ENCODE measurements at regions not wholly inside any gene's neighbourhood (a gene's known extent, or its start where the extent isn't known, plus 50 kb on each side); places are given as distances from the start of the nearest gene placed in this dataset.
"Not testable (repeated sequence)": the region's sequence is repeated elsewhere in the genome, so short reads cannot be mapped to it uniquely, and the experiment has no call there.

DNA sequence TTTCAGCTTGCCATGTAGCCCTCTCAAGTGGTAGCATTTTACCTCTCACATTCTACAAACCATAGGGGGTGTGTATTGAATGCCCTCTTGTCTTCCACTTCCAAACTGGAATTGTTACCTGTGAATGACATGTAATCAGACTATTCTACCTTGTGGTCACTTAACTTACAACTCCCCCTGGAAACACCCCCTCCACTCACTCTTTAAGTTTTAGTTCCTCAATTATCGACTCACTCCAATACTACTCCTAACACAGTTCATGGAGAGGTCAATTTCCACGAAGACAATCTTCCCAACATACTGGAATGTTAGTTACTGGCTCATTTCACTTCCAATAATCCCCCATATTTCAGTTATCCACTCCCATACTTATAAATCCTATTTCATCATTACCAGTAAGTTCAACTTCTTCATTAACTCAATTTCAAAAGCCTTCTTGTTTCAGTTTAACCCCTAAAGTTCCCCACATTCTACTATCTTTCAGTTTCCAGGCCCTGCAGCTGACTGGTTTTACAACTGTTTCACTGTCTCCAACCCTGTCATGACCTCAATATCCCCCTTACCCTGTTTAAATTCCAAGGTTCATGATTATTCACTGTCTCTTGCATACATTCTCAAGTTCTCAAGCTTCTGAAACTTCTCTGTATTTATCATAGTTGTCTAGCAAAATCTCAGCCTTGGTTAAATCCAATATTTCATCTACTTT is 92.5 kb downstream of the C11orf87 start:
- Histone ChIP-seq H3K4me3 (ENCODE audit: low read depth, low read length) (no peak overlapping the region), H3K36me3 (ENCODE audit: control insufficient read depth, insufficient read depth, low read length) (no peaks in the 10 kb centered on the region), H3K27me3 (ENCODE audit: control insufficient read depth, insufficient read depth, low read length) (no peaks in the 10 kb centered on the region), H3K4me1 (ENCODE audit: control insufficient read depth, insufficient read depth, low read length) (no peaks in the 10 kb centered on the region), H3K9ac (ENCODE audit: low read depth, low read length) (no peak overlapping the region), H3K27ac (ENCODE audit: low read depth, low read length) (no peak overlapping the region), H3K9me3 (ENCODE audit: control insufficient read depth, insufficient read depth, low read length) (no peaks in the 10 kb centered on the region)

DNA sequence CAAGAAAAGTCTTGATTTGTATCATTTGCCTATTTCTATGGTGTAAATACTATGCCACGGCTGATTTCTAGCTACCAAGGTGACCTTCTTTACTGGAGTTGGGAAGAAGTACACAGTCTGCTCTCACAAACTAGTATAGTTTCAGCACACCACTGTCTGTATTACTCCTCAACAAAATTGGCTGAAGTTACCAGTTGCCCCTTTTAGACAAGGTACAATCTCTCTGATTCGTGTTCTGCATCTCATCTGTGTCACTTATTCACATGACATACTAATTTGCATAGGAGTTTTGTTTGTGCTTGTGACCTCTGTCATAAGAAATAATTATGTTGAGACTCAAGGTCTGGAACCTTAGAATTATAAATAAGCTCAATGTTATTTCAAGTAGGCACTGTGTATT is 97.3 kb downstream of the C11orf87 start:
- H3K4me3 ChIP-seq (ENCODE audit: low read depth, low read length): no peak overlapping the region
- H3K27ac ChIP-seq (ENCODE audit: low read depth, low read length): no peak overlapping the region
- no peaks in the 10 kb centered on the region for H3K4me1 ChIP-seq (ENCODE audit: control insufficient read depth, insufficient read depth, low read length)
- H3K27me3 ChIP-seq (ENCODE audit: control insufficient read depth, insufficient read depth, low read length): no peaks in the 10 kb centered on the region
- no peak overlapping the region for H3K9ac ChIP-seq (ENCODE audit: low read depth, low read length)
- no peaks in the 10 kb centered on the region for H3K36me3 ChIP-seq (ENCODE audit: control insufficient read depth, insufficient read depth, low read length)
- H3K9me3 ChIP-seq (ENCODE audit: control insufficient read depth, insufficient read depth, low read length): no peaks in the 10 kb centered on the region

DNA sequence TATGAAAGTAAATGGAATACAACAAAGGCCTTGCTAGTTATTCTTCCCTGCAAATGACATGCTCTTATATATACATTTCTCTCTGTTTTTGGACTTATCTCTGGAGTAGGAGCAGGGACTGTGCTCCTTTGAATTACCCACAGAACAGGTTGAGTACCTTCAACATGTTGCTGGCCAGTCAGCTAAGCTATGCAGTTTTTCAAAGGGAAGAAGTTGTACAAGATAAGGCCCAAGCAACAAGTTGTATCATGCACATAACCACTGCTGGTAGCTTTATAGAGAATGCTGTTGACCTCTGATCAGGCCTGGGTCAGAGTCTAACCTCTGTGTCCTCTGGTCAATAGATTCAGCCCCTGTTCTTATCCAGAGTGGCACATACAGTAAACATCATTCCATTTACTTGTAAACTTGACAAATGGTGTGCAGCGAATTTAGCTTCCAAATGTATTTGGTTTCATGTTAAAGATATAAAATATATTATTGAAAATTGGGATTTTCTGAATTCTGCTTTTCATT is 99.6 kb downstream of the C11orf87 start:
- no peak overlapping the region for H3K4me3 ChIP-seq (ENCODE audit: low read depth, low read length)
- no peaks in the 10 kb centered on the region for H3K27me3 ChIP-seq (ENCODE audit: control insufficient read depth, insufficient read depth, low read length)
- H3K9ac ChIP-seq (ENCODE audit: low read depth, low read length): no peak overlapping the region
- no peak overlapping the region for H3K27ac ChIP-seq (ENCODE audit: low read depth, low read length)
- H3K36me3 ChIP-seq (ENCODE audit: control insufficient read depth, insufficient read depth, low read length): no peaks in the 10 kb centered on the region
- no peaks in the 10 kb centered on the region for H3K4me1 ChIP-seq (ENCODE audit: control insufficient read depth, insufficient read depth, low read length)
- no peaks in the 10 kb centered on the region for H3K9me3 ChIP-seq (ENCODE audit: control insufficient read depth, insufficient read depth, low read length)

DNA sequence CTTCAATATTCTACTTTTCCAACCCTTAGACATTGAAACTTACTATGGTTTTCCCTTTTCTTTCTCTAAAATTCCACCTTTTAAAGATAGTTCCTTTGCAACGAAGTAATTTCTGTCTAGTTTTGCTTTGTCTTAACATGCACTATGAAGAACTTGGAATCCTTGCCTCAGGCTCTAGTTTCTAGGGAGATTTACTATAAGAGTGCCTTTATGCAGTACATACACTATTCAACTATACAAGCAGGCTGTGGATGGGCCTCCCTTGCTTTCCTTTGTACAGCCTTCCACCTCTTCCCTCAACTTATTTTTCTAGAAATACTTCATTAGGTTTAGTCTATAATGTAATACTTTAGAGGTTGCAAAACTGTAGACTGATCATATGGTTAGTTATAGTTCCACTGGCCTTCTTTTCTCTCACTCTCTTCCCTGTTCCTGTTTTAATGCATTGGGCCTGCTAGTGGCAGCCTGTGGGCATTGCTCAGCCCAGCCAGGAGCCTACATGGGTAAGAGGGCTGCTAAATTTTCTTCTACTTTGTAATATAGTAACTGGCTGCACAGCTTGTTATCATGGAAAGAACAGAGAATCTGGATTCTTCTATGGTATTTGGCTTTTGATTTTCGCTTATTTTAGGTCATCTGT is 100.2 kb downstream of the C11orf87 start:
- no peak overlapping the region for H3K27ac ChIP-seq (ENCODE audit: low read depth, low read length)
- H3K36me3 ChIP-seq (ENCODE audit: control insufficient read depth, insufficient read depth, low read length): no peaks in the 10 kb centered on the region
- no peaks in the 10 kb centered on the region for H3K4me1 ChIP-seq (ENCODE audit: control insufficient read depth, insufficient read depth, low read length)
- H3K9me3 ChIP-seq (ENCODE audit: control insufficient read depth, insufficient read depth, low read length): no peaks in the 10 kb centered on the region
- H3K9ac ChIP-seq (ENCODE audit: low read depth, low read length): no peak overlapping the region
- no peaks in the 10 kb centered on the region for H3K27me3 ChIP-seq (ENCODE audit: control insufficient read depth, insufficient read depth, low read length)
- no peak overlapping the region for H3K4me3 ChIP-seq (ENCODE audit: low read depth, low read length)

DNA sequence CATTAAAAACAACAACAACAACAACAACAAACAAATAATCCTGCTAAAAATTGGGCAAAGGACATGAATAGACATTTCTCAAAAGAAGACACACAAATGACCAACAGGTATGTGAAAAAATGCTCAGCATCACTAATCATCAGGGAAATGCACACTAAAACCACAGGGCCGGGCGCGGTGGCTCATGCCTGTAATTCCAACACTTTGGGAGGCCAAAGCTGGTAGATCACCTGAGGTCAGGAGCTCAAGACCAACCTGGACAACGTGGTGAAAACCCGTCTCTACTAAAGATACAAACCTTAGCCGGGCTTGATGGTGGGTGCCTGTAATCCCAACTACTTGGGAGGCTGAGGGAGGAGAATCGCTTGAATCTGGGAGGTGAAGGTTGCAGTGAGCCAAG is 103.6 kb downstream of the C11orf87 start:
- not testable (repeated sequence) for H3K27ac ChIP-seq (ENCODE audit: low read depth, low read length); H3K9me3 ChIP-seq (ENCODE audit: control insufficient read depth, insufficient read depth, low read length); H3K27me3 ChIP-seq (ENCODE audit: control insufficient read depth, insufficient read depth, low read length); H3K4me3 ChIP-seq (ENCODE audit: low read depth, low read length); H3K36me3 ChIP-seq (ENCODE audit: control insufficient read depth, insufficient read depth, low read length); H3K9ac ChIP-seq (ENCODE audit: low read depth, low read length); H3K4me1 ChIP-seq (ENCODE audit: control insufficient read depth, insufficient read depth, low read length)

DNA sequence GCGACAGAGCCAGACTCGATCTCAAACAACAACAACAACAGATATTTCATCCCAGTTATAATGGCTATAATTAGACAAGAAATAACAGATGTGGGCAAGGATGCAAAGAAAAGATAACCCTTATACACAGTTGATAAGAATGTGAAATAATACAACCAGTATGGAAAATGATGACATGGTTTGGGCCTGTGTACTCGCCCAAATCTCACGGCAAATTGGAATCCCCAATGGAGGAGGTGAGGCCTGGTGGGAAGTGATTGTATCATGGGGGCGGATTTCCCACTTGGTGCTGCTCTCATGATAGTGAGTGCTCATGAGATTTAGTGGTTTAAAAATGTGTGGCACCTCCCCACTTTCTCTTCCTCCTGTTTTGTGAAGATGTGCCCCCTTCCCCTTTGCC is 104.1 kb downstream of the C11orf87 start:
- Histone ChIP-seq H3K4me3 (ENCODE audit: low read depth, low read length) (no peak overlapping the region), H3K4me1 (ENCODE audit: control insufficient read depth, insufficient read depth, low read length) (no peaks in the 10 kb centered on the region), H3K27ac (ENCODE audit: low read depth, low read length) (no peak overlapping the region), H3K9ac (ENCODE audit: low read depth, low read length) (no peak overlapping the region), H3K27me3 (ENCODE audit: control insufficient read depth, insufficient read depth, low read length) (no peaks in the 10 kb centered on the region), H3K9me3 (ENCODE audit: control insufficient read depth, insufficient read depth, low read length) (no peaks in the 10 kb centered on the region), H3K36me3 (ENCODE audit: control insufficient read depth, insufficient read depth, low read length) (no peaks in the 10 kb centered on the region)

DNA sequence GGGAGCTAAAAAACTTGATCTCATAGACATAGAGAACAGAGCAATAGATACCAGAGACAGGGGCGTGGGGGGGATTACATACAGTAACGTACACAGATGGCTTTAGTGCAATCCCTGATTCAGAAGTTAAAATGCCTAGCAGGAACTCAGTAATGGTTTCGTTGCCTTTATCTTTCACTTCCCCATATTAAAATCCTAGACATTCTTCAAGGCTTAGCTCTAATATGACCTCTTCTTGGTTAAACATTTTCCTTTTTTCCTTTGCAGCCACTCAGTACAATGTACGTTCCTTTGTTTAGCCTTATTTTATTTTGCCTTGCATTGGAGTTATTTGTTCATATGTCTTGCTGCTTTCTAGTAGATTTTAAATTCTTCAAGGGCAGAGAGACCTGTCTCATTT is 104.9 kb downstream of the C11orf87 start:
- H3K4me1 ChIP-seq (ENCODE audit: control insufficient read depth, insufficient read depth, low read length): no peaks in the 10 kb centered on the region
- H3K27me3 ChIP-seq (ENCODE audit: control insufficient read depth, insufficient read depth, low read length): no peaks in the 10 kb centered on the region
- no peak overlapping the region for H3K9ac ChIP-seq (ENCODE audit: low read depth, low read length)
- no peaks in the 10 kb centered on the region for H3K36me3 ChIP-seq (ENCODE audit: control insufficient read depth, insufficient read depth, low read length)
- H3K9me3 ChIP-seq (ENCODE audit: control insufficient read depth, insufficient read depth, low read length): no peaks in the 10 kb centered on the region
- H3K27ac ChIP-seq (ENCODE audit: low read depth, low read length): no peak overlapping the region
- H3K4me3 ChIP-seq (ENCODE audit: low read depth, low read length): no peak overlapping the region

DNA sequence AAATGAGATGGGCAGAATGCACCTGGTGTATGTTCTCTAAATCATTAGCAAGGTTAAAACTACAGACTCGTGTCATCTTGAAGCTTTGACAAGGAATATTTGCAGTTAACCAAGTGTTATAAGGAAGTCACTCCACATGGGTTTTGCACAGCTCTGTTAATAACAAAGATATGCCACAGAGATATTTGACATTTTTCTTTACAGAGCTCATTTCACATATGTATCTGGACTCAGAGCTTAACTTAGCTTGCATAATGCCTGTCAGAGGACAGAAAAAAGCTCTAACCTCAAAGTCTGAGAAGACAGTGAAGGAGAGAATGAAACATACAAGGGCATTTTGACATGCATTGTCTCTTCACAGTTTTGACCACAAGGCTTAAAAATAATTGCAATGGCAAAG is 105.5 kb downstream of the C11orf87 start:
- H3K4me3 ChIP-seq (ENCODE audit: low read depth, low read length): no peak overlapping the region
- no peak overlapping the region for H3K27ac ChIP-seq (ENCODE audit: low read depth, low read length)
- no peaks in the 10 kb centered on the region for H3K36me3 ChIP-seq (ENCODE audit: control insufficient read depth, insufficient read depth, low read length)
- H3K9ac ChIP-seq (ENCODE audit: low read depth, low read length): no peak overlapping the region
- no peaks in the 10 kb centered on the region for H3K27me3 ChIP-seq (ENCODE audit: control insufficient read depth, insufficient read depth, low read length)
- H3K4me1 ChIP-seq (ENCODE audit: control insufficient read depth, insufficient read depth, low read length): no peaks in the 10 kb centered on the region
- H3K9me3 ChIP-seq (ENCODE audit: control insufficient read depth, insufficient read depth, low read length): no peaks in the 10 kb centered on the region

DNA sequence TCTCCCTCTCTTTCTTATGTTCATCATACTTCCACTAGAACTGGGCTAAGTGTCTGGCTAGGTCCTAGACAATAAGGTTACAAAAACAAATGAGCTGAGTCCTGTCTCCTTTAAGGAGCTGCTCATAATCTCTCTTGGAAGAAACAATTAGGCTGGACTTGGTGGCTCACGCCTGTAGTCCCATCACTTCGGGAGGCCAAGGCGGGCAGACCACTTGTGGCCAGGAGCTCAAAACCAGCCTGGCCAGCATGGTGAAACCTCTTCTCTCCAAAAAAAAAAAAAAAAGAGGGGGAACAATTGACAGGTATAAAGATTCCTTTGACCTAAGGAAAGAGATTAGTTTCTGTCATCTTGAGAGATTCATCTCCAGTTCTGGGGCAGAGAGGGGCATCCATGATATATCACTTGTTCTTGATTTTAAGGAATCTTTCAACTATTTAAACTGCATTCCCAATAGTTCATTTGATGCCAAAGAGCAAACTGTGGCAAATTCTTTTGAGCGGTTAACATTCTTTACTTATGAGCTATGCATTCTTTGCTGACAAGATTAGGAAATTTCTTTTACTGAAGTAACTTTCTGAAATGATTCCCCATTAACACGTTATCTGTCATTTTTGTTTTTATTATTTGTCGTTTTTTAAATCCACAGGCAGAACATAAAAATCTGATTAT is 125.5 kb downstream of the C11orf87 start:
- no peak overlapping the region for H3K27ac ChIP-seq (ENCODE audit: low read depth, low read length)

DNA sequence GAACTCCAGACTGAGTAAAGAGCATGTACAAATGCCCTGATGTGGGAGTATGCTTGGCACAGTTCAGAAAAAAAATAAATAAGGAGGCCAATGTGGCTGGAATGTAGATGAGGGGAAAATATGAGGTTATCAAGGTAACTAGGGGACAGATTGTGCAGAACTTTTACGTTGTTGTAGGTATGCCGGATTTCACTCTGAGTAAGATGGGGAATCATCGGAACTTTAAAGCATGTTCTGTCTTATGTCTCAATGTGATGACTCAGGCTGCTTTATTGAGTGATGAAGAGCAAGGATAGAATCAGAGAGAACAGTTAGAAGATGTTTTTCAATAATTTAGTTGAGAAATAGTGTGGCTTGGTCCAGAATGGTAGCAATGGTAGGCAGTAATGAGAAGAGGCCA is 130.4 kb downstream of the C11orf87 start:
- H3K27ac ChIP-seq (ENCODE audit: low read depth, low read length): no peak overlapping the region
- H3K4me1 ChIP-seq (ENCODE audit: control insufficient read depth, insufficient read depth, low read length): no peaks in the 10 kb centered on the region
- H3K27me3 ChIP-seq (ENCODE audit: control insufficient read depth, insufficient read depth, low read length): no peaks in the 10 kb centered on the region
- H3K4me3 ChIP-seq (ENCODE audit: low read depth, low read length): no peak overlapping the region
- no peaks in the 10 kb centered on the region for H3K9me3 ChIP-seq (ENCODE audit: control insufficient read depth, insufficient read depth, low read length)
- no peak overlapping the region for H3K9ac ChIP-seq (ENCODE audit: low read depth, low read length)
- H3K36me3 ChIP-seq (ENCODE audit: control insufficient read depth, insufficient read depth, low read length): no peaks in the 10 kb centered on the region

More for the DNA sequence above, 125.5 kb downstream of the C11orf87 start:
- Histone ChIP-seq H3K36me3 (ENCODE audit: control insufficient read depth, insufficient read depth, low read length) (no peaks in the 10 kb centered on the region), H3K4me3 (ENCODE audit: low read depth, low read length) (no peak overlapping the region), H3K27me3 (ENCODE audit: control insufficient read depth, insufficient read depth, low read length) (no peaks in the 10 kb centered on the region), H3K4me1 (ENCODE audit: control insufficient read depth, insufficient read depth, low read length) (no peaks in the 10 kb centered on the region), H3K9ac (ENCODE audit: low read depth, low read length) (no peak overlapping the region), H3K9me3 (ENCODE audit: control insufficient read depth, insufficient read depth, low read length) (no peaks in the 10 kb centered on the region)

DNA sequence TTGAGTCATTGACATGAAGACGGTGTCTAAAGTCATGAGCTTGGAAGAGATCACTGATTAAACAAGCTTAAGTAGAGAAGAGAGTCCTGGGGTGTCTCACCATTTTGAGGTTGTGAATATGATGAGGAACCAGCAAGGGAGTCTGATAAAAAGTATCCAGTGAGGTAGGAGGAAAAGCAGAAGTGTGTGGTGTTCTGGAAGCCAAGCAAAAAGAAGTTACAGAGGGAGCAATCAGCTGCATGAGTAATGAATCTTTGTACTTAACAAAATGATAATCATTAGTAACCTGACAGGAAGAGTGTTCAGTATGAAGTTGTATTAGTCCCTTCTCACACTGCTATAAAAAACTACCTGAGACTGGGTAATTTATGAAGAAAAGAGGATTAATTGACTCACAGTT is 131.3 kb downstream of the C11orf87 start:
- Histone ChIP-seq H3K27me3 (ENCODE audit: control insufficient read depth, insufficient read depth, low read length) (no peaks in the 10 kb centered on the region), H3K9me3 (ENCODE audit: control insufficient read depth, insufficient read depth, low read length) (no peaks in the 10 kb centered on the region), H3K9ac (ENCODE audit: low read depth, low read length) (no peak overlapping the region), H3K4me3 (ENCODE audit: low read depth, low read length) (no peak overlapping the region), H3K36me3 (ENCODE audit: control insufficient read depth, insufficient read depth, low read length) (no peaks in the 10 kb centered on the region), H3K27ac (ENCODE audit: low read depth, low read length) (no peak overlapping the region), H3K4me1 (ENCODE audit: control insufficient read depth, insufficient read depth, low read length) (no peaks in the 10 kb centered on the region)

Measured in HUES48 (cell line).